Transverse colon (tissue), 3 donors: ENCODE measurements at regions not wholly inside any gene's neighbourhood (a gene's known extent, or its start where the extent isn't known, plus 50 kb on each side); places are given as distances from the start of the nearest gene placed in this dataset.

Source experiments
- EP300 ChIP-seq: sonication (generic); formaldehyde crosslinking; IDR thresholded peaks from one replicate; pipeline ENCODE4 v1.6.1; 2017; ENCODE audit warnings: antibody characterized with exemption, low read depth
- TF ChIP-seq, protein P1 (sequence below), 5 experiments: fragments of 200-600 bp in 3 of 5; fragments of 450-650 bp in 2 of 5; sonication (generic) in 3 of 5; IDR thresholded peaks; 1 replicate in 2 of 5; 2 replicates in 3 of 5; pipeline ENCODE4 v1.5.1; 2016 to 2017; ENCODE audit warnings: antibody characterized with exemption in 5 of 5, inconsistent platforms in 3 of 5, mild to moderate bottlenecking in 2 of 5, moderate library complexity in 1 of 5

DNA sequence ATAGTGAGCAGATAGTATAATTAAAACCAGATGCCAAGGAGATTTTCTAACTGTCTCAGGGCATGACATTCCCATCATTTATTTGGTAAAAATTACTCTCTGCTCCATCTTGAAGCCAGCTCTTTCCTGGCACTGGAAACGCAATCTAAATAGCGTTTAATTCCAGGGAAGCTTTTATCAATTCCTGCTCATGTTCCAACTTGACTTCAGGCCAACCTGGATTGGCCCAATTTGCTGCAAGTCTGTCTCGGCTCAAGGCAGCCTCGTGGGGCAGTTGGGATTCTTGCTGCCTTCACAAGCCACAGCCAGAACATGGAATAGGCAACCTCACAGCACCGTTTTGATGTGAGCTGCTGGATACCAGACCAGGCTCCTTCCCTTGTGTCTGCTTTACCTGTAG is 1255.9 kb downstream of the TBC1D22A start:
- TF ChIP-seq, protein P1, sequence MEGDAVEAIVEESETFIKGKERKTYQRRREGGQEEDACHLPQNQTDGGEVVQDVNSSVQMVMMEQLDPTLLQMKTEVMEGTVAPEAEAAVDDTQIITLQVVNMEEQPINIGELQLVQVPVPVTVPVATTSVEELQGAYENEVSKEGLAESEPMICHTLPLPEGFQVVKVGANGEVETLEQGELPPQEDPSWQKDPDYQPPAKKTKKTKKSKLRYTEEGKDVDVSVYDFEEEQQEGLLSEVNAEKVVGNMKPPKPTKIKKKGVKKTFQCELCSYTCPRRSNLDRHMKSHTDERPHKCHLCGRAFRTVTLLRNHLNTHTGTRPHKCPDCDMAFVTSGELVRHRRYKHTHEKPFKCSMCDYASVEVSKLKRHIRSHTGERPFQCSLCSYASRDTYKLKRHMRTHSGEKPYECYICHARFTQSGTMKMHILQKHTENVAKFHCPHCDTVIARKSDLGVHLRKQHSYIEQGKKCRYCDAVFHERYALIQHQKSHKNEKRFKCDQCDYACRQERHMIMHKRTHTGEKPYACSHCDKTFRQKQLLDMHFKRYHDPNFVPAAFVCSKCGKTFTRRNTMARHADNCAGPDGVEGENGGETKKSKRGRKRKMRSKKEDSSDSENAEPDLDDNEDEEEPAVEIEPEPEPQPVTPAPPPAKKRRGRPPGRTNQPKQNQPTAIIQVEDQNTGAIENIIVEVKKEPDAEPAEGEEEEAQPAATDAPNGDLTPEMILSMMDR (IDR thresholded peaks at IDR 0.05), result no peak
- no peak for TF ChIP-seq EP300
